OCI-LY1 (cell line): ENCODE measurements at regions not wholly inside any gene's neighbourhood (a gene's known extent, or its start where the extent isn't known, plus 50 kb on each side); places are given as distances from the start of the nearest gene placed in this dataset.

ENCODE experiments used
- H2AFZ ChIP-seq: fragments of 200-600 bp; sonication (generic), shearing (Covaris generic); 2 replicates; pipeline ENCODE4 v1.6.0; 2014; ENCODE audit warnings: antibody characterized with exemption, mild to moderate bottlenecking, low read length
- H3F3A ChIP-seq: fragments of 200-600 bp; sonication (generic), shearing (Covaris generic); 2 replicates; pipeline ENCODE4 v1.6.0; 2014; ENCODE audit warnings: mild to moderate bottlenecking, antibody characterized with exemption, low read length, moderate library complexity; ENCODE audit not compliant: insufficient read depth
- H3K27ac ChIP-seq: fragments of 200-600 bp; sonication (generic); 2 replicates; pipeline ENCODE4 v1.5.1; 2014; ENCODE audit warnings: low read length, mixed run types, mild to moderate bottlenecking, low read depth; ENCODE audit not compliant: poor library complexity, severe bottlenecking
- H3K27me3 ChIP-seq: fragments of 200-600 bp; sonication (generic); 2 replicates; pipeline ENCODE4 v1.6.0; 2014; ENCODE audit warnings: antibody characterized with exemption, mild to moderate bottlenecking, low read length, moderate library complexity; ENCODE audit not compliant: insufficient read depth
- H3K36me3 ChIP-seq: fragments of 200-600 bp; sonication (generic); 2 replicates; pipeline ENCODE4 v1.6.1; 2014; ENCODE audit warnings: mild to moderate bottlenecking, antibody characterized with exemption, low read length, moderate library complexity, mixed read lengths; ENCODE audit not compliant: insufficient read depth
- H3K4me1 ChIP-seq: fragments of 200-600 bp; sonication (generic); 2 replicates; pipeline ENCODE4 v1.5.1; 2014; ENCODE audit warnings: mild to moderate bottlenecking, low read length, moderate library complexity; ENCODE audit not compliant: insufficient read depth, severe bottlenecking
- H3K4me2 ChIP-seq: fragments of 200-600 bp; sonication (generic), shearing (Covaris generic); 2 replicates; pipeline ENCODE4 v1.6.1; 2014; ENCODE audit warnings: low read length
- H3K4me3 ChIP-seq: fragments of 200-600 bp; sonication (generic); 2 replicates; pipeline ENCODE4 v1.5.1; 2014; ENCODE audit warnings: low read length, low read depth, mild to moderate bottlenecking, mixed read lengths; ENCODE audit not compliant: poor library complexity, severe bottlenecking
- H3K79me2 ChIP-seq: fragments of 200-600 bp; shearing (Covaris generic); 2 replicates; pipeline ENCODE4 v1.6.1; 2016; ENCODE audit warnings: mixed run types, low read length, mixed read lengths; ENCODE audit not compliant: insufficient read depth
- H3K9ac ChIP-seq: fragments of 200-600 bp; sonication (generic), shearing (Covaris generic); 2 replicates; pipeline ENCODE4 v1.6.1; 2014; ENCODE audit warnings: mild to moderate bottlenecking, low read length, mixed read lengths
- H3K9me2 ChIP-seq: fragments of 200-600 bp; sonication (generic), shearing (Covaris generic); 2 replicates; pipeline ENCODE4 v1.6.1; 2014; ENCODE audit warnings: low read depth, mild to moderate bottlenecking, low read length, mixed read lengths
- H3K9me3 ChIP-seq: fragments of 200-600 bp; shearing (Covaris generic); 2 replicates; pipeline ENCODE4 v1.6.1; 2014; ENCODE audit warnings: low read length, mixed read lengths
- H4K20me1 ChIP-seq: fragments of 200-600 bp; sonication (generic), shearing (Covaris generic); 2 replicates; pipeline ENCODE4 v1.6.0; 2016; ENCODE audit warnings: mild to moderate bottlenecking, low read length; ENCODE audit not compliant: insufficient read depth
- CTCF ChIP-seq: fragments of 200-600 bp; sonication (generic), shearing (Covaris generic); IDR thresholded peaks from 2 replicates; pipeline ENCODE4 v1.5.1; 2017; ENCODE audit warnings: mild to moderate bottlenecking, antibody characterized with exemption, low read length, moderate library complexity, mixed read lengths
- EZH2 ChIP-seq: fragments of 200-600 bp; sonication (generic), shearing (Covaris generic); IDR thresholded peaks from 2 replicates; pipeline ENCODE4 v1.8.0; 2017; ENCODE audit warnings: borderline replicate concordance, mixed run types, mild to moderate bottlenecking, antibody characterized with exemption, low read length, moderate library complexity, mixed read lengths

- no peak overlapping the region for H3K4me2 ChIP-seq
- H3K9me3 ChIP-seq: no peaks in the 10 kb centered on the region
- no peaks in the 10 kb centered on the region; the same call in 1 of the 2 replicates for H3K27me3 ChIP-seq
- no peaks in the 10 kb centered on the region for H3K9me2 ChIP-seq
- H3K27ac ChIP-seq: no peak overlapping the region
- TF ChIP-seq EZH2 (no peak), CTCF (no peak)
- no peaks in the 10 kb centered on the region for H3K4me1 ChIP-seq
- no peaks in the 10 kb centered on the region for H3F3A ChIP-seq
- H3K4me3 ChIP-seq: no peak overlapping the region
- no peak overlapping the region for H3K9ac ChIP-seq
- H3K36me3 ChIP-seq: no peaks in the 10 kb centered on the region
- H4K20me1 ChIP-seq: no peaks in the 10 kb centered on the region
- H3K79me2 ChIP-seq: no peaks in the 10 kb centered on the region
- no peak overlapping the region for H2AFZ ChIP-seq
Observed at GRCh38 chr1:63157085-63157484, 165.3 kb upstream of the FOXD3 start.

- H3K79me2 ChIP-seq: no peaks in the 10 kb centered on the region
- H3K9me3 ChIP-seq: no peaks in the 10 kb centered on the region
- H3K27ac ChIP-seq: no peak overlapping the region
- H3K4me2 ChIP-seq: no peak overlapping the region
- H3K36me3 ChIP-seq: no peaks in the 10 kb centered on the region
- H3K9me2 ChIP-seq: no peaks in the 10 kb centered on the region
- TF ChIP-seq EZH2: no peak
- TF ChIP-seq CTCF: no peak
- H2AFZ ChIP-seq: no peak overlapping the region
- no peak overlapping the region for H3K9ac ChIP-seq
- H3K4me1 ChIP-seq: no peaks in the 10 kb centered on the region
- no peaks in the 10 kb centered on the region for H3F3A ChIP-seq
- no peaks in the 10 kb centered on the region for H3K27me3 ChIP-seq
- no peak overlapping the region for H3K4me3 ChIP-seq
- H4K20me1 ChIP-seq: no peaks in the 10 kb centered on the region
Observed at GRCh38 chr1:63169057-63169456, 153.3 kb upstream of the FOXD3 start.

- Histone ChIP-seq H3K9me2 (no peaks in the 10 kb centered on the region), H3K9ac (no peak overlapping the region), H3F3A (no peaks in the 10 kb centered on the region), H3K4me3 (no peak overlapping the region), H4K20me1 (no peaks in the 10 kb centered on the region), H2AFZ (no peak overlapping the region), H3K36me3 (no peaks in the 10 kb centered on the region), H3K9me3 (no peaks in the 10 kb centered on the region), H3K27me3 (no peaks in the 10 kb centered on the region), H3K27ac (no peak overlapping the region), H3K4me1 (no peaks in the 10 kb centered on the region), H3K4me2 (no peak overlapping the region), H3K79me2 (no peaks in the 10 kb centered on the region)
- TF ChIP-seq EZH2 (no peak), CTCF (no peak)
Observed at GRCh38 chr1:63173161-63173560, 149.2 kb upstream of the FOXD3 start.
